HG03097 (cell line): ENCODE measurements at regions not wholly inside any gene's neighbourhood (a gene's known extent, or its start where the extent isn't known, plus 50 kb on each side); places are given as distances from the start of the nearest gene placed in this dataset.
"Not testable (repeated sequence)": the region's sequence is repeated elsewhere in the genome, so short reads cannot be mapped to it uniquely, and the experiment has no call there.

Experiments used
- ATAC-seq: cut with Tn5 transposase; IDR thresholded peaks from one replicate; pipeline ENCODE4 v1.9.1; 2021; ENCODE audit not compliant: unreplicated experiment, low FRiP score

- no peak for ATAC-seq
Measured at GRCh38 chr16:79969458-79969857, 368.9 kb upstream of the MAF start.

DNA sequence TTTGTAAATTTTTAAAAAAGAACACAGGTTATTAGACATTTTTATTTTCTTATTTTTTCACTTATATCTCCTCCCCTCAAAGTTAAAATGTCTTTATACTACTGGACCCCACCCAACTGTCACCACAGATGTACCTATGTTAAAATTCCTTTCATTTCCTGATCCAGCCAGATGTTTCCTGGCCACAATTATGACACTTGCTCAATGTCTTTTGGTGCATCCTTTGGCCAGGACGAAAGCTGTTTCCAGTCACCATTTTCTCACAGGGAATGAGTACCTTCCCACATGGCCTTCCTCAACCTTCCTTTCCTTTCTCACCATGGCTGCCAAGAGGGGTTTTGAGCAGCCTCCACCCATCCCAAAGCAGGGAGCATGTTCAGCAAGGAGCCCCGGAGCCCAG, 365.7 kb upstream of the MAF start:
- no peak for ATAC-seq

GRCh38 chr16:79965718-79966117, 365.2 kb upstream of the MAF start:
- no peak for ATAC-seq

- ATAC-seq, result no peak
Measured at GRCh38 chr16:79964104-79964503, 363.6 kb upstream of the MAF start.

GRCh38 chr16:79962962-79963361, 362.4 kb upstream of the MAF start:
- no peak for ATAC-seq

GRCh38 chr16:79959226-79959625, 358.7 kb upstream of the MAF start:
- ATAC-seq, result no peak

GRCh38 chr16:79954921-79955705, 354.6 kb upstream of the MAF start:
- no peak for ATAC-seq

GRCh38 chr16:79950932-79951719, 350.6 kb upstream of the MAF start:
- ATAC-seq, result no peak

DNA sequence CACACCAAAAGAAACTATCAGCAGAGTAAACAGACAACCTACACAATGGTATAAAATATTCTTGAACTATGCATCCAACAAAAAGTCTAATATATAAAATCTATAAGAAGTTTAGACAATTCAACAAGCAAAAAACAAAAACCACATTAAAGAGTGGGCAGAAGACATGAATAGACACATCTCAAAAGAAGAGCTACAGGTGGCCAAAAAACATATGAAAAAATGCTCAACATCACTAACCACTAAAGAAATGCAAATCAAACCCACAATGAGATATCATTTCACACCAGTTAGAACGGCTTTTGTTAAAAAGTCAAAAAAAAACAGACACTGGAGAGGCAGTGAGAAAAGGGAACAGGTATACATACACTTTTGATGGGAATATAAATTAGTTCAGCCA, 348.9 kb upstream of the MAF start:
- no peak for ATAC-seq

DNA sequence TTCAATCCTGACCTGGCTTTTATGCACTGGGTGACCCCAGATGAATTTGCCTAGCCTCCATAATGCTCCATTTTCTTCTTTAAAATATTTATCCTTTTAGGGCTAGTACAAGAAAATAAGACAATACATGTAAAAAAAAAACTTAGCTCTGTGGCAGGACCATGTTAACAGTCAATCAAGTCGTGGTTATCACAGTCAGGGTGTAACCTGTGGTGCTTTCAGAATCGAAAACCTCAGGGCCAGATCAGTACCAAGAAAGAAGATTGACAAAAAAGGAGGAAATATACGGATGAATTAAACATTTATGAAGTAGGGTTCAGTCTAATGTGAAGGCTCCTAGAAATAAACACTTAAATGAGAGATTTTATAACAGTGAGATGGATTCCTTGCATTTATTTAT, 347.2 kb upstream of the MAF start:
- no peak for ATAC-seq

GRCh38 chr16:79946252-79946651, 345.7 kb upstream of the MAF start:
- ATAC-seq, result no peak

DNA sequence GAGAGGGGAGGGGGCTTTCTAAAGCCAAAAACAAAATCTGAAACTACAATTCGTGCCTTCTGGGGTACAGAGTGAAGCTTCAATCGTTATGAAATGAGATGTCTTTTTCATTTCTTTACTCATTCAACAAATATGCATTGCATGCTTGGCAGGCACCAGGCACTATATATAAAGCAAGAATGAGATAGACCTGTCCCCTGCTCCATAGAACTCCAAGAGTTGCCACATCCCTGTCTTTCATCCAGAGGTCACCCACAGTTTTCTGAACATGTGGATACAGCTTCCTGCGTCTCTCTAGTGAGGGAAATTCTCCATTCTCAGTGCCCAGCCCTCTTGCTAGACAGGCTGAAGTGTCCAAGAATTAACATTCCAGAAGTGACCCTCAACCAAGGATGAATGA, 343.2 kb upstream of the MAF start:
- ATAC-seq, result no peak

DNA sequence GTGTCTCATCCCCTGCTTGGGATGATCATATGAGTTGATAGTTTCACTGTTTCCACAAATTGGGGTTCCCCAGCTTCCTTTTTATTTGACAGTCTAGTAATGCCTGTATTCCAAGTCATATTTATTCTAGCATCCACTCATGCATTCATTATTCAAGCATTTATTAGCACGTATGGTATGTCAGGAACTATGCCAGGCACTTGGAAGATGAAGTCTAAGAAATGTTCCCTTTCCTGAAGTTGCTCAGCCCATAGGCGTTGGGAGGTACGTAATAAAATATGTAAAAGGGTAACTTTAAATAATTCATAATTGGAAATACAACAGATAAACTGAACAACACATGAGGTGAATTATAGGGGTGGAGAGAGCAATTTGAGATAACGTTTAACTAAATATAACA, 338.0 kb upstream of the MAF start:
- no peak for ATAC-seq

GRCh38 chr16:79937671-79938070, 337.1 kb upstream of the MAF start:
- not testable (repeated sequence) for ATAC-seq

GRCh38 chr16:79933603-79934002, 333.1 kb upstream of the MAF start:
- ATAC-seq, result no peak

DNA sequence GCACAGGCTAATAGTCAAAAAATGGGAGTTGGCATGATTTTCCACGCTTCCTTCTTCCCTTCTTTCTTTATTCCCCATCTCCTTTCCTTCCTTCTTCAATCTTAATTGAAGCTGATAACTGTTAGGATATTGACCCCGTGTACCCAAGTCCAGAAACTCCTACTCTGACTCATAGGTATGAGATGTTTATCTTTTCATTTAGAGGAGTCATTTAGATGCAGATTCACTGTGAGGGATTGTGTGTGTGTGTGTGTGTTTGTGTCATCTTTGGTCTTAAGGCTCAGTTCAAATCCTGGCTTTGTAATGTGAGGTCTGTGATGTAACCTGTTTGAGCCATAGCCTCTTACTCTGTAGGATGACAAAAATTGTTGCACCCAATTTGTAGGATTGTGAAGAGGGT, 332.0 kb upstream of the MAF start:
- no peak for ATAC-seq

GRCh38 chr16:79931721-79932120, 331.2 kb upstream of the MAF start:
- ATAC-seq, result no peak

- ATAC-seq, result no peak
Measured at GRCh38 chr16:79929260-79929965, 328.9 kb upstream of the MAF start.

- no peak for ATAC-seq
Measured at GRCh38 chr16:79928142-79928873, 327.8 kb upstream of the MAF start.

GRCh38 chr16:79926451-79927205, 326.1 kb upstream of the MAF start:
- no peak for ATAC-seq
